ENCODE measurements at regions not wholly inside any gene's neighbourhood (a gene's known extent, or its start where the extent isn't known, plus 50 kb on each side); places are given as distances from the start of the nearest gene placed in this dataset.

DNA sequence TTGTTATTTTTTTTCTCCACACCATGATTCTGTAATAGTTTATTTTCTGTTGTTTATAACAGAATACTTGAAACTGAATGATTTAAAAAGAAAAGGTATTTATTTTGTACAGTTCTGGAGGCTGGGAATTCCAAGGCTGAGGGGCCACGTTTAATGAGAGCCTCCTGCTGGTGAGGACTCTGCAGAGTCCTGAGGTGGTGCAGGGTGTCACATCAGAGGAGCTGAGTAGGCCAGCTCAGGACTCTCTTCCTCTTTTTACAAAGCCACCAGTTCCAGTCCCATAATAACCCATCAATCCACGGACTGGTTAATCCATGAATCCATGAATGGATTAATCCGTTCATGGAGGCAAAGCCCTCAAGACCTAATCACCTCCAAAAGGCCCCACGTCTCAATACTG, 71.6 kb downstream of the TFAP2A start:
- TF ChIP-seq POLR2A (IDR thresholded peaks at IDR 0.05; ENCODE audit: low read length) = no peak
- no peak for TF ChIP-seq GATA1 (IDR thresholded peaks at IDR 0.05; ENCODE audit: low read depth, low read length)
